ENCODE measurements at regions not wholly inside any gene's neighbourhood (a gene's known extent, or its start where the extent isn't known, plus 50 kb on each side); places are given as distances from the start of the nearest gene placed in this dataset.

GRCh38 chr3:25119682-25120081 lies 308.4 kb upstream of the RARB start:
- DNase-seq (no peak), ATAC-seq (no peak)
- H3K4me3 ChIP-seq: no peak overlapping the region
- intact Hi-C loops (cut with DNase I): no loop called here
- no peaks in the 10 kb centered on the region for H3K27me3 ChIP-seq
- no peaks in the 10 kb centered on the region for H3K4me1 ChIP-seq
- no peaks in the 10 kb centered on the region for H3K36me3 ChIP-seq
- H3K27ac ChIP-seq: no peak overlapping the region
- no peak for TF ChIP-seq CTCF (IDR thresholded peaks at IDR 0.05)
- H3K9me3 ChIP-seq: no peaks in the 10 kb centered on the region

- no peak overlapping the region for H3K4me3 ChIP-seq
- TF ChIP-seq CTCF (IDR thresholded peaks at IDR 0.05): no peak
- no peaks in the 10 kb centered on the region for H3K4me1 ChIP-seq
- H3K27me3 ChIP-seq: no peaks in the 10 kb centered on the region
- DNase-seq: no peak
- intact Hi-C loops (cut with DNase I): no loop called here
- no peaks in the 10 kb centered on the region for H3K36me3 ChIP-seq
- no peaks in the 10 kb centered on the region for H3K9me3 ChIP-seq
- no peak for ATAC-seq
- no peak overlapping the region for H3K27ac ChIP-seq
Measured at GRCh38 chr3:25120665-25121064, 307.4 kb upstream of the RARB start.

- H3K4me3 ChIP-seq: no peak overlapping the region
- H3K27me3 ChIP-seq: no peaks in the 10 kb centered on the region
- DNase-seq (no peak), ATAC-seq (no peak)
- no peaks in the 10 kb centered on the region for H3K4me1 ChIP-seq
- no peaks in the 10 kb centered on the region for H3K9me3 ChIP-seq
- H3K27ac ChIP-seq: no peak overlapping the region
- intact Hi-C loops (cut with DNase I): no loop called here
- no peaks in the 10 kb centered on the region for H3K36me3 ChIP-seq
- no peak for TF ChIP-seq CTCF (IDR thresholded peaks at IDR 0.05)
Measured at GRCh38 chr3:25125201-25125600, 302.9 kb upstream of the RARB start.

GRCh38 chr3:25128735-25129134 lies 299.3 kb upstream of the RARB start:
- H3K27me3 ChIP-seq: no peaks in the 10 kb centered on the region
- TF ChIP-seq CTCF (IDR thresholded peaks at IDR 0.05): no peak
- no peak for DNase-seq
- H3K4me1 ChIP-seq: no peaks in the 10 kb centered on the region
- intact Hi-C loops (cut with DNase I): no loop called here
- ATAC-seq: no peak
- H3K9me3 ChIP-seq: no peaks in the 10 kb centered on the region
- no peak overlapping the region for H3K27ac ChIP-seq
- no peak overlapping the region for H3K4me3 ChIP-seq
- H3K36me3 ChIP-seq: no peaks in the 10 kb centered on the region

- ATAC-seq (no peak), DNase-seq (no peak)
- intact Hi-C loops (cut with DNase I): no loop called here
- H3K9me3 ChIP-seq: no peaks in the 10 kb centered on the region
- H3K4me1 ChIP-seq: no peaks in the 10 kb centered on the region
- H3K36me3 ChIP-seq: no peaks in the 10 kb centered on the region
- H3K4me3 ChIP-seq: no peak overlapping the region
- H3K27ac ChIP-seq: no peak overlapping the region
- H3K27me3 ChIP-seq: no peaks in the 10 kb centered on the region
- TF ChIP-seq CTCF (IDR thresholded peaks at IDR 0.05): no peak
Measured at GRCh38 chr3:25130724-25131520, 297.1 kb upstream of the RARB start.

GRCh38 chr3:25133588-25133987 lies 294.5 kb upstream of the RARB start:
- intact Hi-C loops (cut with DNase I): no loop called here
- no peak for TF ChIP-seq CTCF (IDR thresholded peaks at IDR 0.05)
- Histone ChIP-seq H3K4me3 (no peak overlapping the region), H3K9me3 (no peaks in the 10 kb centered on the region), H3K4me1 (no peaks in the 10 kb centered on the region), H3K27me3 (no peaks in the 10 kb centered on the region), H3K27ac (no peak overlapping the region), H3K36me3 (no peaks in the 10 kb centered on the region)
- ATAC-seq (no peak), DNase-seq (no peak)
